GM23338 (cell line): ENCODE measurements at regions not wholly inside any gene's neighbourhood (a gene's known extent, or its start where the extent isn't known, plus 50 kb on each side); places are given as distances from the start of the nearest gene placed in this dataset.

Source experiments
- ATAC-seq: fragments of 200-7000 bp; cut with Tn5 transposase; 3 replicates; pipeline ENCODE4 v1.9.1; 2020
- DNase-seq: peaks from one replicate; pipeline ENCODE4 v3.0.0-alpha.2; 2015; ENCODE audit warnings: low spot score
- H2AFZ ChIP-seq: fragments of 200-600 bp; sonication (generic); 2 replicates; pipeline ENCODE4 v1.8.0; 2016; ENCODE audit warnings: antibody characterized with exemption, mild to moderate bottlenecking, moderate library complexity
- H3F3A ChIP-seq: fragments of 200-600 bp; sonication (generic); replicated peaks from 2 replicates; pipeline ENCODE4 v1.8.0; 2017; ENCODE audit warnings: antibody characterized with exemption, mixed run types, low read depth
- H3K27ac ChIP-seq: fragments of 200-600 bp; sonication (generic); 2 replicates; pipeline ENCODE4 v1.6.1; 2016; ENCODE audit warnings: low read depth
- H3K27me3 ChIP-seq: fragments of 200-600 bp; sonication (generic); 2 replicates; pipeline ENCODE4 v1.8.0; 2016; ENCODE audit warnings: mild to moderate bottlenecking, mixed run types, moderate library complexity; ENCODE audit not compliant: insufficient read depth
- H3K36me3 ChIP-seq: fragments of 200-600 bp; sonication (generic); 2 replicates; pipeline ENCODE4 v1.8.0; 2016; ENCODE audit warnings: mild to moderate bottlenecking; ENCODE audit not compliant: insufficient read depth
- H3K4me1 ChIP-seq: fragments of 200-600 bp; sonication (generic); 2 replicates; pipeline ENCODE4 v1.8.0; 2016; ENCODE audit warnings: mild to moderate bottlenecking, moderate library complexity; ENCODE audit not compliant: insufficient read depth
- H3K4me2 ChIP-seq: fragments of 200-600 bp; sonication (generic); 2 replicates; pipeline ENCODE4 v1.7.1; 2017; ENCODE audit warnings: mixed run types
- H3K4me3 ChIP-seq: fragments of 200-600 bp; sonication (generic); 2 replicates; pipeline ENCODE4 v1.6.1; 2016; ENCODE audit warnings: mixed run types
- H3K79me2 ChIP-seq: fragments of 200-600 bp; sonication (generic); replicated peaks from 2 replicates; pipeline ENCODE4 v1.8.0; 2017; ENCODE audit warnings: mild to moderate bottlenecking; ENCODE audit not compliant: insufficient read depth
- H3K9me2 ChIP-seq: fragments of 200-600 bp; sonication (generic); 2 replicates; pipeline ENCODE4 v1.8.0; 2017; ENCODE audit not compliant: insufficient read depth
- H4K20me1 ChIP-seq: fragments of 200-600 bp; sonication (generic); replicated peaks from 2 replicates; pipeline ENCODE4 v1.8.0; 2017; ENCODE audit warnings: mild to moderate bottlenecking; ENCODE audit not compliant: insufficient read depth
- H3K27ac Mint-ChIP-seq: 2 replicates; pipeline ENCODE4 v1.8.0; 2020; ENCODE audit warnings: inconsistent platforms, mild to moderate bottlenecking, moderate library complexity, mixed read lengths
- H3K27me3 Mint-ChIP-seq: 3 replicates; pipeline ENCODE4 v1.8.0; 2022; ENCODE audit warnings: low read depth, mild to moderate bottlenecking, moderate library complexity, mixed read lengths, inconsistent platforms; ENCODE audit not compliant: insufficient read depth, poor library complexity
- H3K36me3 Mint-ChIP-seq: 3 replicates; pipeline ENCODE4 v1.8.0; 2021; ENCODE audit warnings: low read depth, mild to moderate bottlenecking, inconsistent platforms, moderate library complexity, mixed read lengths
- H3K4me1 Mint-ChIP-seq: 3 replicates; pipeline ENCODE4 v1.8.0; 2020; ENCODE audit warnings: mild to moderate bottlenecking, inconsistent platforms, mixed read lengths
- H3K4me3 Mint-ChIP-seq: 3 replicates; pipeline ENCODE4 v1.8.0; 2021; ENCODE audit warnings: moderate library complexity, mild to moderate bottlenecking, inconsistent platforms, mixed read lengths
- H3K9me3 Mint-ChIP-seq: 3 replicates; pipeline ENCODE4 v1.8.0; 2020; ENCODE audit warnings: moderate library complexity, mild to moderate bottlenecking, inconsistent platforms, mixed read lengths
- CREB1 ChIP-seq: fragments of 250-450 bp; sonication (Bioruptor Pico); IDR thresholded peaks from 2 replicates; pipeline ENCODE4 v1.5.0; 2020; ENCODE audit warnings: low read depth, mild to moderate bottlenecking, moderate library complexity
- EZH2 ChIP-seq: fragments of 200-600 bp; sonication (generic); IDR thresholded peaks from one replicate; pipeline ENCODE4 v1.8.0; 2017; ENCODE audit warnings: antibody characterized with exemption, mild to moderate bottlenecking, low read depth; ENCODE audit not compliant: unreplicated experiment
- EZH2phosphoT487 ChIP-seq: fragments of 200-600 bp; sonication (generic); IDR thresholded peaks from one replicate; pipeline ENCODE4 v1.8.1; 2018; ENCODE audit warnings: antibody characterized with exemption; ENCODE audit not compliant: unreplicated experiment
- JUNB ChIP-seq: IDR thresholded peaks from one replicate; pipeline ENCODE4 v1.6.1; 2016; ENCODE audit warnings: antibody characterized with exemption; ENCODE audit not compliant: unreplicated experiment
- NANOG ChIP-seq: IDR thresholded peaks from 2 replicates; pipeline ENCODE4 v1.6.1; 2016; ENCODE audit warnings: antibody characterized with exemption, borderline replicate concordance
- STAT1 ChIP-seq: IDR thresholded peaks from one replicate; pipeline ENCODE4 v1.6.1; 2016; ENCODE audit warnings: antibody characterized with exemption; ENCODE audit not compliant: unreplicated experiment
- ZNF462 ChIP-seq: fragments of 250-450 bp; sonication (Bioruptor Pico); IDR thresholded peaks from 2 replicates; pipeline ENCODE4 v1.5.0; 2020; ENCODE audit warnings: mild to moderate bottlenecking, moderate library complexity
- TF ChIP-seq, protein P1 (sequence below), 2 experiments: fragments of 200-600 bp in 1 of 2; sonication (generic) in 1 of 2; conservative IDR thresholded peaks; 2 replicates each; pipeline versions ENCODE4 v1.5.1 to v1.6.1; 2016 to 2017; ENCODE audit warnings: antibody characterized with exemption in 2 of 2, low read depth in 2 of 2, mild to moderate bottlenecking in 2 of 2, moderate library complexity in 1 of 2

GRCh38 chr15:46129145-46129544 is 494.3 kb downstream of the SQOR start (continued):
- TF ChIP-seq ZNF462 (CRISPR knock-in tag) (no peak), EZH2phosphoT487 (no peak), JUNB (no peak)

GRCh38 chr15:46131876-46132275 is 497.0 kb downstream of the SQOR start:
- H3K79me2 ChIP-seq: no peaks in the 10 kb centered on the region
- H3K4me1 ChIP-seq: no peaks in the 10 kb centered on the region
- H3K4me2 ChIP-seq: no peak overlapping the region
- DNase-seq: no peak
- H2AFZ ChIP-seq: no peak overlapping the region
- no peaks in the 10 kb centered on the region for H3K36me3 ChIP-seq
- no peaks in the 10 kb centered on the region for H4K20me1 ChIP-seq
- Mint-ChIP-seq H3K27me3 (peaks cover 2% of the 10 kb centered on the region), H3K4me3 (no peak overlapping the region), H3K9me3 (peaks cover 93% of the 10 kb centered on the region), H3K4me1 (no peaks in the 10 kb centered on the region), H3K27ac (no peak overlapping the region), H3K36me3 (peaks cover 34% of the 10 kb centered on the region; the same call in 2 of the 3 replicates)
- no peak for ATAC-seq
- no peak overlapping the region for H3K4me3 ChIP-seq
- no peaks in the 10 kb centered on the region for H3F3A ChIP-seq
- H3K27me3 ChIP-seq: no peaks in the 10 kb centered on the region
- H3K27ac ChIP-seq: no peak overlapping the region
- H3K9me2 ChIP-seq: peaks cover under 1% of the 10 kb centered on the region; the same call in 1 of the 2 replicates
- no peak for TF ChIP-seq CREB1 (CRISPR knock-in tag)
- TF ChIP-seq NANOG: no peak
- TF ChIP-seq STAT1: no peak
- TF ChIP-seq ZNF462 (CRISPR knock-in tag): no peak
- TF ChIP-seq, protein P1, sequence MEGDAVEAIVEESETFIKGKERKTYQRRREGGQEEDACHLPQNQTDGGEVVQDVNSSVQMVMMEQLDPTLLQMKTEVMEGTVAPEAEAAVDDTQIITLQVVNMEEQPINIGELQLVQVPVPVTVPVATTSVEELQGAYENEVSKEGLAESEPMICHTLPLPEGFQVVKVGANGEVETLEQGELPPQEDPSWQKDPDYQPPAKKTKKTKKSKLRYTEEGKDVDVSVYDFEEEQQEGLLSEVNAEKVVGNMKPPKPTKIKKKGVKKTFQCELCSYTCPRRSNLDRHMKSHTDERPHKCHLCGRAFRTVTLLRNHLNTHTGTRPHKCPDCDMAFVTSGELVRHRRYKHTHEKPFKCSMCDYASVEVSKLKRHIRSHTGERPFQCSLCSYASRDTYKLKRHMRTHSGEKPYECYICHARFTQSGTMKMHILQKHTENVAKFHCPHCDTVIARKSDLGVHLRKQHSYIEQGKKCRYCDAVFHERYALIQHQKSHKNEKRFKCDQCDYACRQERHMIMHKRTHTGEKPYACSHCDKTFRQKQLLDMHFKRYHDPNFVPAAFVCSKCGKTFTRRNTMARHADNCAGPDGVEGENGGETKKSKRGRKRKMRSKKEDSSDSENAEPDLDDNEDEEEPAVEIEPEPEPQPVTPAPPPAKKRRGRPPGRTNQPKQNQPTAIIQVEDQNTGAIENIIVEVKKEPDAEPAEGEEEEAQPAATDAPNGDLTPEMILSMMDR (conservative IDR thresholded peaks at IDR 0.05; ENCODE audit: low read depth in 2 of 2): no peak
- no peak for TF ChIP-seq JUNB
- TF ChIP-seq EZH2: no peak
